Sigmoid colon (tissue), 6 donors: ENCODE measurements at regions not wholly inside any gene's neighbourhood (a gene's known extent, or its start where the extent isn't known, plus 50 kb on each side); places are given as distances from the start of the nearest gene placed in this dataset.

Experiments used
- DNase-seq: peaks from one replicate; pipeline ENCODE4 v3.0.0-alpha.2; 2019
- H3K27ac ChIP-seq, 4 donors: fragments of 200-600 bp; sonication (generic); one replicate each; pipeline ENCODE4 v1.5.1; 2016 to 2019; ENCODE audit warnings: mild to moderate bottlenecking in 1 of 4
- H3K27me3 ChIP-seq, 3 donors: fragments of 200-600 bp; sonication (generic); one replicate each; pipeline ENCODE4 v1.5.1; 2019; ENCODE audit warnings: mild to moderate bottlenecking in 1 of 3
- H3K36me3 ChIP-seq, 4 donors: fragments of 200-600 bp; sonication (generic); one replicate each; pipeline ENCODE4 v1.5.1; 2016 to 2019
- H3K4me1 ChIP-seq, 4 donors: fragments of 200-600 bp; sonication (generic); one replicate each; pipeline ENCODE4 v1.5.1; 2017 to 2019
- H3K4me3 ChIP-seq, 4 donors: fragments of 200-600 bp; sonication (generic); one replicate each; pipeline ENCODE4 v1.5.1; 2017 to 2019; ENCODE audit warnings: mild to moderate bottlenecking in 2 of 4, moderate library complexity in 1 of 4
- H3K9me3 ChIP-seq, 4 donors: fragments of 200-600 bp in 3 of 4; sonication (generic) in 3 of 4; one replicate each; pipeline versions ENCODE4 v1.5.1 to v1.6.1; 2013 to 2019
- CTCF ChIP-seq, 4 experiments: fragments of 450-650 bp in 3 of 4; fragments of 200-600 bp in 1 of 4; IDR thresholded peaks; one replicate each; pipeline ENCODE4 v1.5.1; 2016 to 2019; ENCODE audit warnings: antibody characterized with exemption in 4 of 4, mild to moderate bottlenecking in 3 of 4, moderate library complexity in 2 of 4
- EP300 ChIP-seq, 4 donors: sonication (generic); formaldehyde crosslinking; IDR thresholded peaks; one replicate each; pipeline ENCODE4 v1.6.1; 2017; ENCODE audit warnings: antibody characterized with exemption in 4 of 4
- POLR2A ChIP-seq, 2 donors: fragments of 450-650 bp; IDR thresholded peaks; one replicate each; pipeline ENCODE4 v1.6.1; 2016; ENCODE audit warnings: antibody characterized with exemption in 2 of 2, mild to moderate bottlenecking in 2 of 2, moderate library complexity in 2 of 2
- POLR2AphosphoS5 ChIP-seq, 4 donors: sonication (generic); formaldehyde crosslinking; IDR thresholded peaks; one replicate each; pipeline ENCODE4 v1.6.1; 2017; ENCODE audit warnings: antibody characterized with exemption in 4 of 4
- WGBS, 2 donors: extraction: QIAGEN DNeasy Blood & Tissue Kit; methylation state at CpG; one replicate each; pipeline ENCODE4 v1.1.7; 2013; 5-methylcytosine and 5-hydroxymethylcytosine counted together
- intact Hi-C: fragments of 100-400 bp; cut with DNase I; formaldehyde crosslinking; loops from one replicate; pipeline ENCODE4 v1.15.1; 2023
- donor health status: healthy with polysubstance abuse.
- donor health status: healthy.

GRCh38 chr11:30113326-30113898, 96.6 kb upstream of the KCNA4 start:
- Histone ChIP-seq H3K4me1 (no peaks in the 10 kb centered on the region), H3K27me3 (no peaks in the 10 kb centered on the region), H3K9me3 (no peaks in the 10 kb centered on the region), H3K36me3 (no peaks in the 10 kb centered on the region), H3K27ac (no peak overlapping the region), H3K4me3 (no peak overlapping the region)
- WGBS, 2 donors, result 21 to 45% methylated on average over 2 of the region's 2 CpGs
- no peak for DNase-seq
- no peak for TF ChIP-seq POLR2A (IDR thresholded peaks at IDR 0.05)
- no peak for TF ChIP-seq POLR2AphosphoS5 (IDR thresholded peaks at IDR 0.05)
- no peak for TF ChIP-seq EP300 (IDR thresholded peaks at IDR 0.05)
- no peak for TF ChIP-seq CTCF (IDR thresholded peaks at IDR 0.05)
- intact Hi-C loops, result no loop called here

- Histone ChIP-seq H3K27me3 (no peaks in the 10 kb centered on the region), H3K27ac (no peak overlapping the region), H3K9me3 (no peaks in the 10 kb centered on the region), H3K4me1 (no peaks in the 10 kb centered on the region), H3K4me3 (no peak overlapping the region), H3K36me3 (no peaks in the 10 kb centered on the region)
- intact Hi-C loops, result no loop called here
- no peak for DNase-seq
- no peak for TF ChIP-seq EP300 (IDR thresholded peaks at IDR 0.05)
- TF ChIP-seq POLR2A (IDR thresholded peaks at IDR 0.05), result no peak
- TF ChIP-seq POLR2AphosphoS5 (IDR thresholded peaks at IDR 0.05), result no peak
- TF ChIP-seq CTCF (IDR thresholded peaks at IDR 0.05), result no peak
- 82 to 90% methylated on average over 1 of the region's 1 CpG for WGBS, 2 donors
These were observed 99.7 kb upstream of the KCNA4 start for GRCh38 chr11:30116512-30116911.

GRCh38 chr11:30120045-30120589, 103.3 kb upstream of the KCNA4 start:
- WGBS, 2 donors, result 81 to 87% methylated on average over 4 of the region's 4 CpGs

GRCh38 chr11:30125456-30125855, 105.4 kb upstream of the FSHB start:
- no peak for TF ChIP-seq POLR2A (IDR thresholded peaks at IDR 0.05)
- TF ChIP-seq POLR2AphosphoS5 (IDR thresholded peaks at IDR 0.05), result no peak
- no peak for TF ChIP-seq EP300 (IDR thresholded peaks at IDR 0.05)
- TF ChIP-seq CTCF (IDR thresholded peaks at IDR 0.05), result no peak
- Histone ChIP-seq H3K27ac (no peak overlapping the region), H3K4me3 (no peak overlapping the region), H3K4me1 (no peaks in the 10 kb centered on the region), H3K27me3 (no peaks in the 10 kb centered on the region), H3K9me3 (no peaks in the 10 kb centered on the region), H3K36me3 (no peaks in the 10 kb centered on the region)
- WGBS, 2 donors, result 60 to 76% methylated on average over 2 of the region's 2 CpGs
- no peak for DNase-seq
- intact Hi-C loops, result no loop called here

More at GRCh38 chr11:30120045-30120589, 103.3 kb upstream of the KCNA4 start:
- Histone ChIP-seq H3K36me3 (no peaks in the 10 kb centered on the region), H3K27me3 (no peaks in the 10 kb centered on the region), H3K4me1 (no peaks in the 10 kb centered on the region), H3K9me3 (no peaks in the 10 kb centered on the region), H3K27ac (no peak overlapping the region), H3K4me3 (no peak overlapping the region)
- intact Hi-C loops, result no loop called here
- TF ChIP-seq EP300 (IDR thresholded peaks at IDR 0.05) (no peak), POLR2AphosphoS5 (IDR thresholded peaks at IDR 0.05) (no peak), CTCF (IDR thresholded peaks at IDR 0.05) (no peak), POLR2A (IDR thresholded peaks at IDR 0.05) (no peak)
- DNase-seq, result no peak
